Colonic mucosa (tissue), 4 donors: ENCODE measurements at regions not wholly inside any gene's neighbourhood (a gene's known extent, or its start where the extent isn't known, plus 50 kb on each side); places are given as distances from the start of the nearest gene placed in this dataset. TPM values are rescaled to one million over a fixed set of nuclear protein-coding genes. Genes with fewer than 3 reads are reported as not detected.

Experiments
- DNase-seq: peaks from one replicate; pipeline ENCODE4 v3.0.0-alpha.2; 2020
- H3K27ac ChIP-seq: fragments of 200-600 bp; one replicate; pipeline ENCODE4 v1.8.0; 2021
- H3K27me3 ChIP-seq: fragments of 200-600 bp; one replicate; pipeline ENCODE4 v1.8.0; 2021
- H3K36me3 ChIP-seq: fragments of 200-600 bp; one replicate; pipeline ENCODE4 v1.8.0; 2021
- H3K4me1 ChIP-seq: fragments of 200-600 bp; one replicate; pipeline ENCODE4 v1.8.0; 2021; ENCODE audit warnings: mild to moderate bottlenecking
- H3K4me3 ChIP-seq: fragments of 200-600 bp; one replicate; pipeline ENCODE4 v1.8.0; 2021
- H3K9ac ChIP-seq, 2 donors: one replicate each; pipeline ENCODE4 v1.7.0; 2013; ENCODE audit warnings: control low read depth in 2 of 2, low read depth in 2 of 2, low read length in 2 of 2
- H3K9me3 ChIP-seq: fragments of 200-600 bp; one replicate; pipeline ENCODE4 v1.8.0; 2021
- CTCF ChIP-seq: fragments of 200-600 bp; IDR thresholded peaks from one replicate; pipeline ENCODE4 v1.8.0; 2022; ENCODE audit warnings: antibody characterized with exemption, mild to moderate bottlenecking
- intact Hi-C: fragments of 100-400 bp; cut with DNase I; formaldehyde crosslinking; loops from one replicate; pipeline ENCODE4 v1.14.1; 2022
- microRNA-seq: library from miRNA; unstranded; fragments of <30 nt; microRNA quantifications from one replicate; pipeline ENCODE4, GENCODE V29; 2019
- donor health status: healthy.
- donor health status: DM: no; HTN: no; CAD: no.
- donor health status: DM: no; HTN: no; CAD: no.

GRCh38 chr6:127051571-127052260, 66.8 kb upstream of the RSPO3 start:
- no peak for DNase-seq
- H3K9me3 ChIP-seq = no peaks in the 10 kb centered on the region
- TF ChIP-seq CTCF = no peak
- H3K4me3 ChIP-seq = no peak overlapping the region
- H3K27me3 ChIP-seq = no peaks in the 10 kb centered on the region
- intact Hi-C loops = no loop called here
- H3K9ac ChIP-seq = no peak overlapping the region
- H3K36me3 ChIP-seq = no peaks in the 10 kb centered on the region
- H3K4me1 ChIP-seq = no peaks in the 10 kb centered on the region
- H3K27ac ChIP-seq = no peak overlapping the region

DNA sequence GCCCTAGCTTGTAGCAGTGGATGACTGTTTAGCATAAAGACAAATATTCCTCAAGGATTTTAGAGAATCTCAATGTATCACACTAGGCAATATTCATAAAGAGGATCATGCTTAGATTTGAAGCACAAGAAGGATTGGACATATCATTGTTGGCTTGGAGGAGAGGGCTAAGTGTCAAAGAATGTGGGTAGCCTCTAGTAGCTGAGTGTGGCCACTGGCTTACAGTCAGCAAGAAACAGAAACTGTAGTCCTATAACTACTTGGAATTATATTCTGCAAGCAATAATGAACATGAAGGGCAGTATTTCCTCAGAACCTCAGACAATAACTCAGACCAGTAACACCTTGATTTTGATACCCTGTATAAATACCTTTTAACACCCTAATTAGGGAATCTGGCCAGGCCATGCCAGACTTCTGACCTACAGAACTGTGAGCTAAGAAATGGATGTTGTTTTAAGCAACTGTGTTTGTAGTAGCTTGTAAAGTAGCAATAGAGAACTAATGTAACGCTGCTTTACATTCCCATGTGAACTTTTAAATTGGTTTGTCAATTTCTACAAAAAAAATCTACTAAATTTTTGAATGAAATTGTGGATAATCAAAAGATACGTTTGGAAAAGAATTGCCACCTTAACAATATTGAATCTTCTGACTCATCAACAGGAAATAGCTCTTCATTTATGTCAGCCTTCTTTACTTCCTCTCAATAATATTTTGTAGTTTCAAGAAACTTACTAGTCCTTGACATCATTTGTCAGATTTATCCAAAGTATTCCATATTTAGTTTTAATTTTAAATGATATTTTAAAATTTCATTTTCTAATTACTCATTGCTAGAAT, 65.2 kb upstream of the RSPO3 start:
- Histone ChIP-seq H3K4me1 (no peaks in the 10 kb centered on the region), H3K36me3 (no peaks in the 10 kb centered on the region), H3K9ac (no peak overlapping the region), H3K4me3 (no peak overlapping the region), H3K27ac (no peak overlapping the region), H3K27me3 (no peaks in the 10 kb centered on the region), H3K9me3 (no peaks in the 10 kb centered on the region)
- no peak for TF ChIP-seq CTCF
- DNase-seq = no peak
- intact Hi-C loops = no loop called here

DNA sequence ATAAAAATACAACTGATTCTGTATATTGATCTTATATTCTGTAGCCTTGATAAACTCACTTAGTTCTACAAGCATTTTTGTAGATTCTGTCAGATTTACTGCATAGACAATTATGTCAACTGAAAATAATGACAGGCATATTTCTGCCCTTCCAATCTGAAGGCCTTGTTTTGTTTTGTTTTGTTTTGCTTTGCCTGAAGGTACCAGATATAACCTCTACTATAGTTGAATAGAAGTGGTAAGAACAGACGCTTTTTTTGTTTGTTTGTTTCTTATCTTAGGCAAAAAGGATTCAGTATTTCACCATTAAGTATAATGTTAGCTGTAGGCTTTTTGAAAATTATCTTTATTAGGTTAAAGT, 64.6 kb upstream of the RSPO3 start:
- no peak overlapping the region for H3K9ac ChIP-seq
- no peak overlapping the region for H3K27ac ChIP-seq
- no peaks in the 10 kb centered on the region for H3K4me1 ChIP-seq
- no peaks in the 10 kb centered on the region for H3K36me3 ChIP-seq
- no peaks in the 10 kb centered on the region for H3K9me3 ChIP-seq
- no peak for DNase-seq
- no peak for TF ChIP-seq CTCF
- H3K4me3 ChIP-seq = no peak overlapping the region
- intact Hi-C loops = no loop called here
- H3K27me3 ChIP-seq = no peaks in the 10 kb centered on the region

- no peak for TF ChIP-seq CTCF
- H3K9ac ChIP-seq = no peak overlapping the region
- no peak for DNase-seq
Observed at GRCh38 chr6:127058027-127058426, 60.4 kb upstream of the RSPO3 start.

DNA sequence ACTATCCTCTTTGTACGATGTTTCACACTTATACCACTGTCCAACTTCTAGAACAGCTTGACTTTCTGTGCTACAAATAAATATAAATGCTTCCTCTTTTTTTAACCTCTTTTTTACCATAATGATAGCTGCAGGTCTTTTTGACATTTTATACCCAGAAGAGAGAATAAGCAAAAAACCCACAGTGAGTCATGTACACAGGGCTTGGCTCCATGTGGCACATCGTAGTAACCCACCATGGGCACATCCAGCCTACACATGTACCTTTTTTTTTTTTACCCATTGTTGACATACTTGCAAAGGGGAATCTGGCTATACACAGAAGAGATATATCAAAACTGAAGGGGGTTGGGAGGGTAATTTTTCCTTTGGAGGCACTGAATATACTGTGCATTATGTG, 59.5 kb upstream of the RSPO3 start:
- Histone ChIP-seq H3K9me3 (no peaks in the 10 kb centered on the region), H3K9ac (no peak overlapping the region), H3K27me3 (no peaks in the 10 kb centered on the region), H3K27ac (no peak overlapping the region), H3K4me1 (no peaks in the 10 kb centered on the region), H3K36me3 (no peaks in the 10 kb centered on the region), H3K4me3 (no peak overlapping the region)
- no peak for DNase-seq
- TF ChIP-seq CTCF = no peak
- intact Hi-C loops = no loop called here

More at GRCh38 chr6:127058027-127058426, 60.4 kb upstream of the RSPO3 start:
- Histone ChIP-seq H3K4me3 (no peak overlapping the region), H3K36me3 (no peaks in the 10 kb centered on the region), H3K27me3 (no peaks in the 10 kb centered on the region), H3K4me1 (no peaks in the 10 kb centered on the region), H3K9me3 (no peaks in the 10 kb centered on the region), H3K27ac (no peak overlapping the region)
- intact Hi-C loops = no loop called here

Small RNA genes in the stretch of these regions (microRNA-seq; reads per million reads assigned to microRNA genes)
- not detected for gene MIR588
